Activated CD4-positive, alpha-beta T cell treated with anti-CD3 and anti-CD28 coated beads for 36 hours (primary cell): ENCODE measurements at regions not wholly inside any gene's neighbourhood (a gene's known extent, or its start where the extent isn't known, plus 50 kb on each side); places are given as distances from the start of the nearest gene placed in this dataset.

ENCODE experiments used
- ATAC-seq: fragments of 200-7000 bp; cut with Tn5 transposase; one replicate; pipeline ENCODE4 v1.10.0; 2021; ENCODE audit warnings: mild to moderate bottlenecking, moderate library complexity
- CTCF ChIA-PET: fragments of 350-600 bp; sonication (Branson Sonifier 250); formaldehyde crosslinking; loops from one replicate; lab custom pipeline; 2021; ENCODE audit warnings: antibody characterized with exemption; lab: Charles Lee
- POLR2A ChIA-PET: fragments of 350-600 bp; sonication (Branson Sonifier 250); formaldehyde crosslinking; loops from one replicate; lab custom pipeline; 2021; ENCODE audit warnings: antibody characterized with exemption, inconsistent platforms; lab: Charles Lee
- DNase-seq: peaks from one replicate; pipeline ENCODE4 v3.0.0-alpha.2; 2020
- H3K27ac Mint-ChIP-seq: one replicate; pipeline ENCODE4 v1.8.0; 2021; ENCODE audit warnings: mixed read lengths
- H3K27me3 Mint-ChIP-seq: one replicate; pipeline ENCODE4 v1.8.0; 2021; ENCODE audit warnings: mixed read lengths
- H3K36me3 Mint-ChIP-seq: one replicate; pipeline ENCODE4 v1.8.0; 2021; ENCODE audit warnings: low read depth, mixed read lengths
- H3K4me1 Mint-ChIP-seq: one replicate; pipeline ENCODE4 v1.8.0; 2021; ENCODE audit warnings: mixed read lengths
- H3K4me3 Mint-ChIP-seq: one replicate; pipeline ENCODE4 v1.8.0; 2021; ENCODE audit warnings: mild to moderate bottlenecking, moderate library complexity, mixed read lengths
- H3K9me3 Mint-ChIP-seq: one replicate; pipeline ENCODE4 v1.8.0; 2021; ENCODE audit warnings: low read depth, mixed read lengths
- intact Hi-C, 2 experiments: fragments of 100-400 bp; cut with DNase I in 1 of 2; cut with micrococcal nuclease in 1 of 2; formaldehyde crosslinking; loops; one replicate each; pipeline versions ENCODE4 v1.14.2 to v1.15.1; 2022 to 2024; cut with DNase I, micrococcal nuclease

GRCh38 chr3:154782151-154782550 lies 298.0 kb upstream of the MME start:
- POLR2A ChIA-PET: no interaction called here

GRCh38 chr3:154781595-154781994 lies 298.5 kb upstream of the MME start:
- POLR2A ChIA-PET: no interaction called here
- H3K9me3 Mint-ChIP-seq: no peaks in the 10 kb centered on the region
- no peaks in the 10 kb centered on the region for H3K4me1 Mint-ChIP-seq
- intact Hi-C loops: no loop called here
- no peaks in the 10 kb centered on the region for H3K36me3 Mint-ChIP-seq
- CTCF ChIA-PET: no interaction called here
- H3K27ac Mint-ChIP-seq: no peak overlapping the region
- no peak for ATAC-seq
- no peak for DNase-seq
- H3K4me3 Mint-ChIP-seq: no peak overlapping the region
- H3K27me3 Mint-ChIP-seq: no peaks in the 10 kb centered on the region

More at GRCh38 chr3:154782151-154782550, 298.0 kb upstream of the MME start:
- H3K27ac Mint-ChIP-seq: no peak overlapping the region
- H3K36me3 Mint-ChIP-seq: no peaks in the 10 kb centered on the region
- no peaks in the 10 kb centered on the region for H3K9me3 Mint-ChIP-seq
- no peaks in the 10 kb centered on the region for H3K4me1 Mint-ChIP-seq
- H3K27me3 Mint-ChIP-seq: no peaks in the 10 kb centered on the region
- CTCF ChIA-PET: no interaction called here
- intact Hi-C loops: no loop called here
- DNase-seq: no peak
- no peak overlapping the region for H3K4me3 Mint-ChIP-seq
- ATAC-seq: no peak

DNA sequence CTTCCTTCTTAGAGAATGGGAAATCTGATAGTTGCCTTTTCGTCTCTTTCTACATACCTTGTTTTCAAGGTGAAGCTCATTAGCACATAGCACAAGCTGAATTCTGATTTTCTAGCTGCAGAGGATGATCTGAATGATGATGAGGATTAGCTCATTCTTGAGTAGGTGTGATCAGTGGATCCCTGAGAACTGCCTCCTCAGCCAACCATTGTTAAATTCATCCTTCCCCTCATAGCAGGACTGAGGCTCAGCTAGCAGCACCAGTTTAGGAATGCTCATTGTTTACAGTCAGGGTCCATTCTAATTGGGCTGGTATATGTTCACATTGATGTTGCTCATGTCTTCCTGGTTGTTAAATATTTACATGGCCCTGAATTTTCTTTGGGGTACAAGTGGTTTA lies 299.9 kb upstream of the MME start:
- ATAC-seq (no peak), DNase-seq (no peak)
- H3K27ac Mint-ChIP-seq: no peak overlapping the region
- H3K36me3 Mint-ChIP-seq: no peaks in the 10 kb centered on the region
- H3K27me3 Mint-ChIP-seq: no peaks in the 10 kb centered on the region
- H3K4me1 Mint-ChIP-seq: no peaks in the 10 kb centered on the region
- H3K4me3 Mint-ChIP-seq: no peak overlapping the region
- no peaks in the 10 kb centered on the region for H3K9me3 Mint-ChIP-seq
- intact Hi-C loops: no loop called here
- CTCF ChIA-PET: no interaction called here
- POLR2A ChIA-PET: no interaction called here

DNA sequence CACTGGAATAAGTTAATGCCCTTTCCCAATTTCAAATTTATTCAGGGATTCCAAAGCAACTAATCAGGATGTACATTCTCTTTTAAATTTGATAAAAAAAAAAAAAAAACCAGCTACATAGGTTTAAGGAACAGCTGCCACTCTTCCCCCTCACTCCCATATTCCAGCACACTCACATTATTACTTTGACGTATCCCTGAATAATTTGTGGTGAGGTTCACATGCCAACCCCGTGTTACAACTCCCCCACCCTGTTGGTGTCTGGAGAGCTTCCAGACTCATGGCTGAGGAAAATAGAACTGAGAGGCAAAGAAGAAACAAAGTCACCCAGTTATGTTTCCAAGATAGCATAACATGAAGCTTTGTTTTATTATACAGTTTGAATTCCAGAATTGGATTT lies 300.5 kb upstream of the MME start:
- Mint-ChIP-seq H3K27me3 (no peaks in the 10 kb centered on the region), H3K9me3 (no peaks in the 10 kb centered on the region)
- CTCF ChIA-PET: interaction anchor here (0.7 kb wide), 1 partner anchor 35 kb away, joined by 3 read pairs; no protein-coding TSS in a partner anchor

GRCh38 chr3:154778057-154778456 lies 302.1 kb upstream of the MME start:
- Mint-ChIP-seq H3K36me3 (no peaks in the 10 kb centered on the region), H3K27ac (no peak overlapping the region), H3K9me3 (no peaks in the 10 kb centered on the region), H3K4me3 (no peak overlapping the region), H3K4me1 (no peaks in the 10 kb centered on the region), H3K27me3 (no peaks in the 10 kb centered on the region)
- no peak for ATAC-seq
- POLR2A ChIA-PET: no interaction called here
- intact Hi-C loops: no loop called here
- no peak for DNase-seq
- CTCF ChIA-PET: no interaction called here

More for the DNA sequence above, 300.5 kb upstream of the MME start:
- DNase-seq (no peak), ATAC-seq (no peak)
- Mint-ChIP-seq H3K4me3 (no peak overlapping the region), H3K27ac (no peak overlapping the region), H3K4me1 (no peaks in the 10 kb centered on the region), H3K36me3 (no peaks in the 10 kb centered on the region)
- intact Hi-C loops: no loop called here
- POLR2A ChIA-PET: no interaction called here

DNA sequence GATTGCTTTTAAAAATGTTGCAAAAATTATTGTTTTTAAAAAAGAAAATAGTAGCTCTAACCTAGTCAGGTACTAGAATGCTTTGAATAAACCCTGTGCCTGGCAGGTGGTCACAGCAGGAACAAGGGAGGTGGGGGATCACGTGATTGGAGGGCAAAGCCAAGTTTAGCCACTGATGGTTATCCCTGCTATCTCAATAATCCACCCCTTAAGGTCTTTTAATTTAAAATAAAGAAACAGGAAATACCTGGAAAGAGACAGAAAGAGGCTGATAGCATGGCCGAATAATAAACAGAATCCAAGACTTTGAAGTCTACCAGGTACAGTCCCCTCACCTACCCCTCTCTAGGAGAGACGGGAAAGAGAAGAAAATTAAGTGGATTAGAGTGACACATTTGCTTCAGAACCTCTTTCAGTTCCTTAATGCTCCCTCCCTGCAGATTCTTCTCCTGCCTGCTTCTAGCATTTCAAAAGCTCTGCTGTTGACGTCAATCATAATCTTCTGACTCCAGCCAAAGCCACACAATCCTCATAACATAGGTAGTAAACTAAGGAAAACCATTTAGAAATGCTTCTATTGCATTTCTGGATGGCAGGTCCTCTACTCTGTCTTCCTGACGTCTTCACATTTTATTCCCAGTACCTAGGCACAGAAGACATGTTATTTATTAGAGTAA lies 303.4 kb upstream of the MME start:
- Mint-ChIP-seq H3K36me3 (no peaks in the 10 kb centered on the region), H3K9me3 (no peaks in the 10 kb centered on the region), H3K4me3 (no peak overlapping the region), H3K27ac (no peak overlapping the region), H3K4me1 (no peaks in the 10 kb centered on the region), H3K27me3 (no peaks in the 10 kb centered on the region)
- ChIA-PET CTCF (interaction anchor here (0.5 kb wide), 1 partner anchor 119 kb away, joined by 3 read pairs; no protein-coding TSS in a partner anchor), POLR2A (no interaction called here)
- intact Hi-C loops: no loop called here
- no peak for ATAC-seq
- DNase-seq: no peak

- DNase-seq: no peak
- POLR2A ChIA-PET: no interaction called here
- no peak overlapping the region for H3K27ac Mint-ChIP-seq
- intact Hi-C loops: no loop called here
- H3K36me3 Mint-ChIP-seq: no peaks in the 10 kb centered on the region
- H3K4me1 Mint-ChIP-seq: no peaks in the 10 kb centered on the region
- no peaks in the 10 kb centered on the region for H3K27me3 Mint-ChIP-seq
- H3K4me3 Mint-ChIP-seq: no peak overlapping the region
- ATAC-seq: no peak
- no peaks in the 10 kb centered on the region for H3K9me3 Mint-ChIP-seq
- CTCF ChIA-PET: interaction anchor here (0.5 kb wide), 1 partner anchor 118 kb away, joined by 3 read pairs; no protein-coding TSS in a partner anchor
Observed at GRCh38 chr3:154775821-154776548, 304.1 kb upstream of the MME start.

DNA sequence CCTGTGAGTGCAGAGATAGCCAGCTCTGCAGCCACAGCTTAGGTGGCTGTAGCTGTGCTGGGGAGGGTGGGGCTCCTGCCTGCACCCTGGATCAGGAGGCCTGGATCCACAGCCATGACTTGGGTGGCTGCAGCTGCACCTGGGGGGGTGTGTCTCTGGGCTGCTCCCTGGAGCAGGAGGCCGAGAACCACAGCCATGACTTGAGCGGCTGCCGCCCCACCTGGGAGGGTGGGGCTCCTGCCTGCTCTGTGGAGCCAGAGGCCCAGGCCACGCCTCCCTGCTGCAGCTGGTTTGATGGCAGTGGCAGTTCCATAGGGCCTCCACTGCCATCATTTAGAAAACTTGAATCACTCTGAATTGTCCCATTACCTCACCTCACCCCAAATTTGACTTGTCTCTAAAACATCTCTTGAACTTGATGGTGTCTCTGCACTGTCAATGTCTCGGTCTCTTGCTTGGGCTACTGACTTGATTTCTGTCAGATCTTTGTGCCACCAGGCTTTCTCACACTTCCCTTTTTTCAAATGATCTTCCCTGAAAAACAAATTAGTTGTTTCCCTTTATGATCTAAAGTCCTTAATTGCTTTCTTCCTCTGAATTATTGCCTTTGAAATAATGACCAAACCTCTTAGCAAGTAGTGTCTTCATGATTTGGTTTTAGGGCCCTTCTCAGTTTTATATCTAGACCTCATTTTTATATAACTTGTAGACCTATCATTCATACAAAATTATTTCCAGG lies 313.2 kb upstream of the MME start:
- ATAC-seq (no peak), DNase-seq (no peak)
- Mint-ChIP-seq H3K27me3 (no peaks in the 10 kb centered on the region), H3K4me3 (no peak overlapping the region), H3K27ac (no peak overlapping the region), H3K36me3 (no peaks in the 10 kb centered on the region), H3K9me3 (no peaks in the 10 kb centered on the region), H3K4me1 (no peaks in the 10 kb centered on the region)
- ChIA-PET POLR2A (no interaction called here), CTCF (no interaction called here)
- intact Hi-C loops: no loop called here

DNA sequence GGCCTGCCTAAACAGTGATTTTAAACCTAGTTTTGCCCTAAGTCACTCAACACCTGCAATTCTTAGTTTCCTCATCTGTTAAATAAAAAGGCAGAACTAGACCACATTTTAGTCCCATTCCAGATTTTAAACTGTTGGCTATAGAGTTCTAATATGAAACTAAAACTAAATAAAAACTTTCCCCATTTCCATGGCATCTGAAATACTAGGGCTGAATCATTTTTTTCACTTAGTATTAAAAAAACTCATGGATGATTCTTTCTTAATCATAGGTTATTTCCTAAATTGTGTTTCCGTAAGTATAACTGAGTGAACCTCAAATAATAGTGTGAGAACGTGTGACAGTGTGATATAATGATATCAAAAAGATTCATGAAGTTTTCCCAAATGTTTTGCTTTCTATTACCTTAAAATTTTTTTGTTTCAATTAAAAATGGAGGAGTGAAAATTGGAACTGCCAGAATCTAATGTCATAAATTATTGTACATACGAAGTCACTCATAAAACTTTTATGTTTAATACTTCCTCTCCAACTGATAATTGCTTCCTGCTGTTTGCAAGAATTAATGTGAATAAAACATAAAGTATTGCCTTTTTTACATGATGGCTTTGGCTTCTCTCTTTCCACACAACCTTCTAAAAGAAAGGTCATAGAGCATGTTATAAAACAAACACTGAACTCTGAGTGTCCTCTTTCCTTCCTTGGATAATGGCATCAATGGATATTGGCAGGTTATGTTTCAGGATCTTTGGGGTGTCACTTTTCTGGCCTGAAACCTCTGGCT lies 315.1 kb upstream of the MME start:
- Mint-ChIP-seq H3K9me3 (no peaks in the 10 kb centered on the region), H3K27me3 (no peaks in the 10 kb centered on the region), H3K36me3 (no peaks in the 10 kb centered on the region), H3K27ac (no peak overlapping the region), H3K4me3 (no peak overlapping the region), H3K4me1 (no peaks in the 10 kb centered on the region)
- ChIA-PET POLR2A (no interaction called here), CTCF (no interaction called here)
- intact Hi-C loops: no loop called here
- no peak for DNase-seq
- ATAC-seq: no peak

DNA sequence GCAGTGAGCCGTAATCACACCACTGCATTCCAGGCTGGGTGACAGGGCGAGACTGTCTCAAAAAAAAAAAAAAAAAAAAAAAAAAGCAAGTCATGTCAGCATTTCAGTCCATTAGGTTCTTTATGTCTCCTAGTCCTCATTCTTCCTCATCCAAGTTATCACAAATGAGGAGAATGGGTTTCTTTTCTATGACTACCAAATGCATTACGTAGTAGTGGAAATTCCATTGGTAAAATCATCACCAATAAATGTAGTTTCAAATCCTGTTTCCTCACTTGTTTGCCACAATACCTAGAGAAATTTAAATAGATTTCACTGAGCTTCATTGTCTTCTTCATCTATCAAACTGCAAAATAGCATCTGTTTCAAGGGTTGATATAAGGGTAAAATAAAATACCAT lies 317.6 kb upstream of the MME start:
- CTCF ChIA-PET: no interaction called here
- H3K36me3 Mint-ChIP-seq: no peaks in the 10 kb centered on the region
- H3K9me3 Mint-ChIP-seq: no peaks in the 10 kb centered on the region

DNA sequence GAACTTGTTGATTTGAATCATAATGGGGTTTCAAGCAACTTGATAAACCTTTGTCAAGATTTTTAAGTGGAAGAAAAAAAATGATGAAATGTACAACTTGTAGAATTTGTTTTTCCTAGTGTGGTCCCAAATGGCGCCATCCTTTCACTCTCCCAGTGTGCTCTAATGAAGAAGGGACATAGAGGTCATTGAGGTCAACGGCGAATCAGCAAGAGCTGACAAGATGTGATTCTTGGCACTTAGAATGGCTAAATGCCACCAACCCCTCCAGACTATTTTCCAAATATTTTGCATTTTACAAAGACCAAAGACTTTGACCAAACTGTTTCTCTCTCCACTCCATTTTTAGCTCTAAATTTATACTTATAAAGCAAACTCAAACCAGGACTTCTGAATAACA lies 320.2 kb upstream of the MME start:
- intact Hi-C loops: loop anchor here in 1 of 2 experiments (2.0 to 10.0 kb wide), 2 partner anchors 563 to 945 kb away; no protein-coding TSS in a partner anchor
- H3K4me3 Mint-ChIP-seq: no peak overlapping the region
- H3K9me3 Mint-ChIP-seq: peaks cover 6% of the 10 kb centered on the region
- DNase-seq (no peak), ATAC-seq (no peak)
- no peak overlapping the region for H3K27ac Mint-ChIP-seq
- no peaks in the 10 kb centered on the region for H3K36me3 Mint-ChIP-seq
- POLR2A ChIA-PET: interaction anchor here (0.8 kb wide), 1 partner anchor 341 kb away, joined by 3 read pairs; no protein-coding TSS in a partner anchor
- CTCF ChIA-PET: interaction anchor here (1.4 kb wide), 1 partner anchor 942 kb away, joined by 4 read pairs; no protein-coding TSS in a partner anchor
- H3K4me1 Mint-ChIP-seq: no peaks in the 10 kb centered on the region
- no peaks in the 10 kb centered on the region for H3K27me3 Mint-ChIP-seq

More for the DNA sequence above, 317.6 kb upstream of the MME start:
- no peaks in the 10 kb centered on the region for H3K4me1 Mint-ChIP-seq
- POLR2A ChIA-PET: interaction anchor here (0.7 kb wide), 1 partner anchor 603 kb away, joined by 4 read pairs; no protein-coding TSS in a partner anchor
- intact Hi-C loops: no loop called here
- H3K27me3 Mint-ChIP-seq: no peaks in the 10 kb centered on the region
- no peak overlapping the region for H3K4me3 Mint-ChIP-seq
- H3K27ac Mint-ChIP-seq: no peak overlapping the region
- ATAC-seq (no peak), DNase-seq (no peak)
